ENCODE measurements at regions not wholly inside any gene's neighbourhood (a gene's known extent, or its start where the extent isn't known, plus 50 kb on each side); places are given as distances from the start of the nearest gene placed in this dataset.

GRCh38 chr9:26754509-26755164, 138.0 kb downstream of the CAAP1 start:
- no peak for TF ChIP-seq EZH2phosphoT487 (IDR thresholded peaks at IDR 0.05; ENCODE audit: insufficient read depth, low read depth)
- no peak for TF ChIP-seq EZH2 (IDR thresholded peaks at IDR 0.05; ENCODE audit: insufficient read depth, poor library complexity, severe bottlenecking)
